ENCODE measurements at regions not wholly inside any gene's neighbourhood (a gene's known extent, or its start where the extent isn't known, plus 50 kb on each side); places are given as distances from the start of the nearest gene placed in this dataset.

- no peak for DNase-seq (ENCODE audit: low read depth)
These were observed 101.4 kb upstream of the NCAM1 start for GRCh38 chr11:112859787-112860186.

GRCh38 chr11:112861356-112861755 is 99.9 kb upstream of the NCAM1 start:
- no peak for DNase-seq (ENCODE audit: low read depth)

DNA sequence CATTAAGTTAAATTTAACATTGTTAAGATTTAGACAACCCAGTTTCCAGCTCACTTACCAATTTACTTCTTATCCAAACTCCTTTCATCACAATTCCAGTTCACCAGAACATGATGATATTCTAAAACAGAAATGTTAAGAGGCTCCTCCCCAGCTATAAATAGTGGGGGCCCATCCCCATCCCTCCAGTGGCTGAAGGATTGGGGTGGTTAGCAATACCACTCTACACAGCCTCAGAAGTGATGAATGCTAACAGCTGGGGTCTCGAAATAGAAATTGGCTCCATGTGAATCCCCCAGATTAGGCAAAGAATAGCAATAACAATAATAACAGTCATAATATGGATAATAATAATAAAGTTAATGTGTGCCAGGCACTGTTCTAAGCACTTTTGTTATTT is 97.9 kb upstream of the NCAM1 start:
- no peak for DNase-seq (ENCODE audit: low read depth)

DNA sequence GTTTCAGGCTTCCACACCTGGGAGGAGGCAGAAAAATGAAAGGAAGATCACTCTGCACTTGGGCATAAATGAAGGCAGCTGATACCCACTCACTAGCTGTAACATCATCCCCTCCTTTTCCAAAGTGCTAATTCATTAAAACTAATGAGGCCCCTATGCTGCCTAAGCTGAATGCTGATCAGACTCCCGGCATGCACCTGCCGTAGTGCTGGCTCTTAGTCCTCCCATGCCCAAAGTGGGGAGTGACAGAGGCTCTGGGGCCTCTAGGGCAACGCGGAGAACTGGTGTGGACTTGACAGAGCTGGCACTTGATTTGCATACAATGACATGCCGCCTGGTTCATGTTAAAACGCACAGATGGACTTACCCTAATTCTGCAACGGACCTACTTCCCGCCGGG is 96.5 kb upstream of the NCAM1 start:
- DNase-seq (ENCODE audit: low read depth), result no peak

GRCh38 chr11:112871909-112872500 is 89.2 kb upstream of the NCAM1 start:
- DNase-seq (ENCODE audit: low read depth), result no peak

DNA sequence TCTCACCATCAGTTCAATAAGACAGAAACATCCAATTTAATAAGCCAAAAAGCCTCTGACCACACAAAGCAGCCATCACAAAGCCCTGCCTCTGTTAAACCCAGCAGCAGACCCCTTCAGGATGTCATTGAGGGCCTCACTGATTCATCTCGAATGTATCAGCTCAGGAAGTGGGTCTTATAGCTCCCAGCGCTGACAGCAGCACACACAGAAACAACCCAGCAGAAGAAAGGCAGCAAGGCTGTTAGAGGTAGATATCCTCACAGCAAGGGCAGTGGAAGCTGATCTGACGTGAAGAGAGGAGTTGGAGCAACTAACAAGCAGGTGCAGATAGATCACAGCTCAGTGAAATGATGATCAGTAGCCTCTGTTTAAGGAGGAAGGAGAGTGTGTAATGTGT is 86.2 kb upstream of the NCAM1 start:
- DNase-seq (ENCODE audit: low read depth), result no peak

DNA sequence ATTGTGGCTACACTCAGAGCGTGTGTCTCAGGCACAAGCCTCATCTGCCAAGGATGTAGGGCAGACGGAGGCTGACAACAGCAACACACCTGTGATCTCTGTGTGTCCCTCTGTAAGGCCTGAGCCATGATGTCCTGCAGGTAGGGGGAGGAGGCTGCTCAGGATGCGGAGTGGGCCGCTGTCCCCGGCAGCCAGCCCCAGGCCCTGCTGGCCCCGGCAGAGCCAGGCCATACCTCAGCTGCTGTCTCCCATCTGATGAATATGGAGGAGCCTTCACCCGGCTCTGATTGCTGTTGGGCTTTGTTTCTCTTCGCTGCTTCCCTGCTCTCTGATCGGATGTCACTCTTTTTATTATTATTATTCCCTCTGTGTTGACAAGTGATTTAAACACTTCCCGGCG is 83.6 kb upstream of the NCAM1 start:
- DNase-seq (ENCODE audit: low read depth), result no peak

GRCh38 chr11:112878033-112878601 is 83.1 kb upstream of the NCAM1 start:
- no peak for DNase-seq (ENCODE audit: low read depth)

DNA sequence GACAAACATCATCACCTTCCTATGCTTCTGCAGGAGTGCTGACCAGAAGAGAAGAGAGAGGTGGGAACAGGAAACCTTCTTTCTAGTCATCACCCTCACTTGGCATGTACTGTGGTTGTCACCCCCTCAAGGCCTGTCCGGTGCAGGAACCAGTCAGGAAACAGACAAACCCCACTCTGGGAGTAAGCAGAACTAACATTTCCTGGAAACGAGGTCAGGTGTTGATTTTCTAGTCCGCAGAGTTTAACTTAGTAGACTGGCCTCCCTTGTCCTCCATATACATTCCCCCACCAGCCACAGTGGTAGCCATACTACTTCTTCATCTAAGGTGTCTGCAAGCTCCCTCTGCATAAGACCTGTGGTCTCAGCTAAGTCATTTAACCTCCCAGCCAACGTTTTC is 80.7 kb upstream of the NCAM1 start:
- no peak for DNase-seq (ENCODE audit: low read depth)

DNA sequence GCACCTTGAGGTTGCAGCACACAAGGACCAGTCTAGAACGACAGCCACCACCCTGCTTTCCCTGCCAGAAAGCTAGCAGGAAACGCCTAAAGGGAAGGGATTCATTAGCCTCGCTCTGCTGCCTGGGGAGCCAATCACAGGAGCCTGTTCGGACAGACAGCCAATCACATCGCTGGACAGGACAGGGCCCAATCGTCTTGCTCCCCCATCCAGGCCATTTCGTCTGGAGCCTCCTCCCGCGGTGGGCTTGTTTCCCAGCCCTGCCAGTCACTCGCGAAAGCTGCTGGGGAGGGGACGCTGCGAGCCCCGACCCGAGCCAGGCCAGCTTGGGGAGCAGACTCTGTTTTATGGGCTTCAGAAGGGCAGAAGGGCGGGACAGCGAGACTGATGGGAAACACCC is 79.8 kb upstream of the NCAM1 start:
- DNase-seq (ENCODE audit: low read depth), result no peak

- DNase-seq (ENCODE audit: low read depth), result no peak
These were observed 78.5 kb upstream of the NCAM1 start for GRCh38 chr11:112882494-112883381.

DNA sequence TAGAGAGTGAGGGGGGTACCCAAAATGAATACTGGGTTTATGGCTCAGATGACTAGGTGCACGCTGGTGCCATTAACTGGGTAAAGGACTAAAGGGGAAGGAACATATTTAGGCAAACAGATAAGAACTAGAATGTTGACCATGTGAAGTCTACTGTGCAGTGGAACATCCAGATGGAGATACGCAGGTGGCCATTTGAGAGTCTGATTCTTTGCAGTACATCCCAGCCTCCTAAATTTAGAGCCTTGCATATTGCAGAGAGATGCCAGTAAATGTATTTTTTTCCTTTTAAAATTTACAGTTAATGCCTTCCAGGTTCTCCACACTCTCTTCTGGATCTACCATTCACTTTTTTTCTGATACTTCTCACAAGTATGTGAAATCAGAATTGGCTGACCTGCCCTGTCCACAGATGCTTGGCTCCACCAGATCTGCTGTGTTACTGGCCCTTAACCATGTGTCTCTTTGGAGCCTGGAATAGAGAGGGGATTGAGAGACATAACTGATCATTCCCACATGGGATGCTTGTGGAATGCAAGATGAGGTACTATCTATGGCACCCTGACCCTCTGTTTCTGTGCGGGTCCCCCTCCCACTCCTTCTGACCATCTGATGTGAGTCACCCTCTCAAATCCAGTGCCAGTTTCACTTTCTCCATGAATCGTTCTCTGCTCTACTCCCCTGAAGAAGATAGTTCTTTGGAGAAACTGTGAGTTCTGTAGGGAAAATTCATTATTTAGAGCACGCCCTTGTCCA is 77.0 kb upstream of the NCAM1 start:
- no peak for DNase-seq (ENCODE audit: low read depth)

DNA sequence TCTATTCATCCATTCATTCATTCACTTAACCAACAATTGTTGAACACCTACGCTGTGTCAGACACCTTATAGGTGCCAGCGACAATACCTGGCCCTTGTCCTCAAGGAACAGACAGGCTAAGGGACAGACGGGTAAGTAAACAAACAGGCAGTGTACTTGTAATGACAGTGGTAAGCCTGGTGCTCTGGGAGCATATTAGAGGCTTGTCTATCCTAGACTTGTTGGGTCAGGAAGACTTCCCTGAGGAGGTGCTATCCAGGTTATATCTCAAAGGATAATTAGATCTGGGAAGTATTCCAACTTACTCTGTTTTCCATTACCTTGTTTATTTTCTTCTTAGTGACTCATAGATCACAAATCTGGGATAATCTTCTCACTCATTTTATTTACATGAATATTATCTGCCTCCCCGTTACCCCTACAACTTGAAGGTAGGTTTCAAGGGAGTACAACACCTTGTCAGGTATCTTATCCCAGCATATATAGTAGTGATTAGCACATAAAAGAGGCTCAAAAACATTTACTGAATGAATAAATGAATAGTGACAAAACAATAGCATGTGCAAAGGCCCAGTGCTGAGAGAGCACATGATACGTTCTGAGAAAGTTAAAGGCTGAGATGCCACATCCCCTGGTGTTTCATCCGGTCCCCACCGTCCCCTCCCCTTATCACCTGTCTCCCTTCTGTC is 75.3 kb upstream of the NCAM1 start:
- DNase-seq (ENCODE audit: low read depth), result no peak

DNA sequence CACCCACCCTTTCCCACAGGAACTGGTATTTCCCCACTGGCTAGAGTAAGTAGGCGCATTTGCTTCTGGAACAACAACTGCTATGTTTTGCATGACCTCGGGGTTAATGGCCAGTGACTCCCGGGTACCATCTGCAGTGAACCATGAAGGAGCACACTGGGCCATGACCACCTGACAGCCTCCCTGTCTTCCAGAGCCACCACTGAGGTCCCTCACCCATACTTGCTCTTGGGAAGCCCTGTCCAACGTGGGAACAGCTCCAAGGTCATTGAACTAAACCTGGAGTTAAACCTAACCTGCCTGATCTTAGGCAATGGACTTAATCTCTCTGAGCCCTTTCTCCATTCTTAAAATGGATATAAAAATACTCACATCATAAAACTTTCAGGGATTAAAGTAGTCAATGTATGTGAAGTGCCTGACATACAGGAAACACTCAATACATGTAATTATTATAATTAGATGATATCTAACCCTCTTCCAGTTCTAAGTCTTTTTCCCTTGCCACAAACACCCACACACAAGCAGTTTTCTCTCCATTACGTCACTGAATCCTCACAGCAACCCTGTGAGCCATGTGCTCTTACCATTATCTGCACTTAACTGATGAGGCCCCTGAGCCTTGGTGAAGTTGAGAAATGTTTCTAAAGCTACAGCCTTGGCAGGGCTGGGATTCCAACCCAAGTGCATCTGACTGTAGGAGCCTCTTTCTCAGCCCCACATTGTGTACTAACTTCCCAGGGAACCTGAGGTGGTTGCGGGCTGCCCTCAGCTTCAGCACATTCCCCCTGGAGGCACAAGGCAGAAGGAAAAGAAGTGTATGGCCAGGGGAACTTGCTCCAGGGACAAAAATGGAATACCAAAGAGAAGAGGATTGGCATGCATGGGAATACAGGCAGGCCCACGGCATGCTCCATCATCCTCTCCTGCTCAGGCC is 74.5 kb upstream of the NCAM1 start:
- no peak for DNase-seq (ENCODE audit: low read depth)

DNA sequence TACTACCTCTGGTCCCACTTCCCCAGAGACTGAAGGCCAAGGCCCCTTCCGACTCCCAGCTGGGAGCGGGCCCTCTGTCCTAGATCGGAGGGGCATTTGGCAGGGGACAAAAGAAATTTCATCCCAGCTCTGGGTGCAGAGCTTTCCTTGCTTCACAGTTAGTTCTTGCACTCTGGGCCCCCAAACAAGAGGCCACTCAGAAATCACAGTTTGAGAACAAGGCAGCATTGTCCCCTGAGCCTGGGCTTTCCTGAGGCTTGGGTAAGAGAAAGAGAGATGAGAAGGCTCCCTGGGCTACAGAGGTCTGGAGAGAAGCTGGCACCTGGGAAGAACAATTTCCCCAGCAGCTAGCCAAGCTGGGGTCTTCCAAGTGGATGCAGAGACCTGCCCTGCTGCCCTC is 71.8 kb upstream of the NCAM1 start:
- no peak for DNase-seq (ENCODE audit: low read depth)

- no peak for DNase-seq (ENCODE audit: low read depth)
These were observed 61.8 kb upstream of the NCAM1 start for GRCh38 chr11:112899235-112900006.

DNA sequence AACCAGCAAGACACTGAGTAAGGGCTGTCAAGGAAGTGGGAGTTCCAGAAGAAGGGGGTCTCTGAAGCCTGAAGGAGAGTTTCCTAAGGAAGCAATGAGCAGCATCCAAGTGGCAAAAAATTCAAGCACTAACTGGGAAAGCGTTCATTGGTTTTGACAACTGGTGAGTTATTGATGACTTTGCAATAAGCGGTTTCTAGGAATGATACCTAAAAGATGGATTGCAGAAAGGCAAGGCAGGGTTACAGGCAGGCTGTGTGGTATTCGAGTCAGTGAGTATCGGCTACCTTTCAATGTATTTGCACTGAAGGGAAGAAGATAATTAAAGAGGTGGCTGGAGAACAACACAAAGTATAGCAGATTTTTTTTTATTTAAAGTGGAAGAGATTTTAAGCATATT is 59.3 kb upstream of the NCAM1 start:
- no peak for DNase-seq (ENCODE audit: low read depth)

- no peak for DNase-seq (ENCODE audit: low read depth)
These were observed 58.7 kb upstream of the NCAM1 start for GRCh38 chr11:112902361-112903011.

- no peak for DNase-seq (ENCODE audit: low read depth)
These were observed 57.9 kb upstream of the NCAM1 start for GRCh38 chr11:112903340-112903739.

DNA sequence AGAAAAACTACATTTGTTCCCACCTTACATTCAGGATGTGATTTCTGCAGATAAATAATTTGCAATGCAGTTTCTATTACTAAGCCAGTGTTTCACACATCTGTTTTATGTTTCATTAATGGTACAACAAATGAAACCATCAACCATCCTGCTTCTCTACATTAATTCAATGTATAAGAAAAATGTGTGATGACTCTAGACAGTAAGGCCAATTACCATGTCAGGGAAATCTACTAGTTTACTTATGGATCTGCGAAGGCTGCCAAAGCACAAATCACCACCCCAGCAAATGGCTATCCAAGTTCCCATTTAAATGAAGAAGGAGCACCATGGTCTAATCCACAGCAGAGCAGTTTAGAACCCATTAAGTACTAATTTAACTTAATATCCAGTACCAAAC is 50.1 kb upstream of the NCAM1 start:
- DNase-seq (ENCODE audit: low read depth), result no peak

Data from stimulated activated CD8-positive, alpha-beta memory T cell treated with anti-CD3 and anti-CD28 coated beads, Interleukin-15, amount 100 ng/mL, for 24 hours (primary cell).